ENCODE measurements at regions not wholly inside any gene's neighbourhood (a gene's known extent, or its start where the extent isn't known, plus 50 kb on each side); places are given as distances from the start of the nearest gene placed in this dataset.

DNA sequence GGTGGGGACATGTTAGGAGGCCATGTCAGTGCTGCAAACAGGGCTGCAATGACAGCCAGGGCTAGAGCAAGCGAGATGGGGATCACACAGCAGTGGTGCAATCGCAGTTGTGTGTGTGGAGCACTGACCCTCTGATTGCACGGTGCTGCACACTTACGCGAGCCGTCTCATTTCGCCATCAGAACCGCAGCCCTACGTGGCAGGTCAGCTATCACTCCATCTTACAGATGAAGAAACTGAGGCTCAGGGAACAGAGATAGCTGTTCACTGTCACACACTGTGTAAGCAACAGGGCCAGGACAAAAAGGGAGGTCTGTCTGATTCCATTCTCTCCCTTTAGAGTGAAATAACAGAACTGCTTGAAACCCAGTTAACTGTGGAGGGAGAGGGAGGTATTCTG, 104.8 kb upstream of the SLC45A1 start:
- no peak overlapping the region for H3K4me3 ChIP-seq
- H3K27me3 ChIP-seq, result no peaks in the 10 kb centered on the region
- no peak overlapping the region for H3K27ac ChIP-seq
- DNase-seq (ENCODE audit: low spot score in 2 of 2), result no peak
- peaks cover 0 to 19% of the 10 kb centered on the region in 2 donors for H3K4me1 ChIP-seq
- intact Hi-C loops (cut with DNase I), result no loop called here
- TF ChIP-seq, protein P1, sequence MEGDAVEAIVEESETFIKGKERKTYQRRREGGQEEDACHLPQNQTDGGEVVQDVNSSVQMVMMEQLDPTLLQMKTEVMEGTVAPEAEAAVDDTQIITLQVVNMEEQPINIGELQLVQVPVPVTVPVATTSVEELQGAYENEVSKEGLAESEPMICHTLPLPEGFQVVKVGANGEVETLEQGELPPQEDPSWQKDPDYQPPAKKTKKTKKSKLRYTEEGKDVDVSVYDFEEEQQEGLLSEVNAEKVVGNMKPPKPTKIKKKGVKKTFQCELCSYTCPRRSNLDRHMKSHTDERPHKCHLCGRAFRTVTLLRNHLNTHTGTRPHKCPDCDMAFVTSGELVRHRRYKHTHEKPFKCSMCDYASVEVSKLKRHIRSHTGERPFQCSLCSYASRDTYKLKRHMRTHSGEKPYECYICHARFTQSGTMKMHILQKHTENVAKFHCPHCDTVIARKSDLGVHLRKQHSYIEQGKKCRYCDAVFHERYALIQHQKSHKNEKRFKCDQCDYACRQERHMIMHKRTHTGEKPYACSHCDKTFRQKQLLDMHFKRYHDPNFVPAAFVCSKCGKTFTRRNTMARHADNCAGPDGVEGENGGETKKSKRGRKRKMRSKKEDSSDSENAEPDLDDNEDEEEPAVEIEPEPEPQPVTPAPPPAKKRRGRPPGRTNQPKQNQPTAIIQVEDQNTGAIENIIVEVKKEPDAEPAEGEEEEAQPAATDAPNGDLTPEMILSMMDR (IDR thresholded peaks at IDR 0.05), result no peak
- H3K36me3 ChIP-seq, result no peaks in the 10 kb centered on the region
- no peaks in the 10 kb centered on the region for H3K9me3 ChIP-seq

DNA sequence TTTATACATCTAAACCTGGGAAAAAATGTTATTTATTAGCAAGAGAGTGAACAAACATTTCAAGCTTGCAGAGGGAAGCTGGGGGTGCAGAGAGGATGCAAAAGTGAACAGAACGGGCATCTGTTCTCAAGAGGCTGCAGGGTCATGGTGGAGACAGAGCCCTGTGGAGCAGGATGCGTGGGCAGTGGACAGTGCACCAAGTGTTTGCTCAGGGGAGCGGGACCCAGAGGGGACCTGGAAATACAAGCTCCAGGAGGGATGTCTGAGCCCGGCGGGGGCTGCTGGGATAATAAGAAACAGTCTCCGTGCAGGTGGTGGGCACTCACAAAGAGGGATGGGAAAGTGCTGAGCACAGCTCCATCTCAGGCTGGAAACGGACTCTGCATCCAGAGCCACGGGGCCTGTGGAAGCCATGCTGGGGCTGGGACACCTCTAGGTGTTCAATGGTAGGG, 105.3 kb upstream of the SLC45A1 start:
- H3K27me3 ChIP-seq, result no peaks in the 10 kb centered on the region
- peaks cover 0 to 17% of the 10 kb centered on the region in 2 donors for H3K4me1 ChIP-seq
- intact Hi-C loops (cut with DNase I), result no loop called here
- DNase-seq (ENCODE audit: low spot score in 2 of 2), result no peak
- no peaks in the 10 kb centered on the region for H3K9me3 ChIP-seq
- no peak overlapping the region for H3K4me3 ChIP-seq
- H3K36me3 ChIP-seq, result no peaks in the 10 kb centered on the region
- peak overlapping the region; percentile 63 to 68 for H3K27ac ChIP-seq
- TF ChIP-seq, protein P1 (IDR thresholded peaks at IDR 0.05), result no peak

DNA sequence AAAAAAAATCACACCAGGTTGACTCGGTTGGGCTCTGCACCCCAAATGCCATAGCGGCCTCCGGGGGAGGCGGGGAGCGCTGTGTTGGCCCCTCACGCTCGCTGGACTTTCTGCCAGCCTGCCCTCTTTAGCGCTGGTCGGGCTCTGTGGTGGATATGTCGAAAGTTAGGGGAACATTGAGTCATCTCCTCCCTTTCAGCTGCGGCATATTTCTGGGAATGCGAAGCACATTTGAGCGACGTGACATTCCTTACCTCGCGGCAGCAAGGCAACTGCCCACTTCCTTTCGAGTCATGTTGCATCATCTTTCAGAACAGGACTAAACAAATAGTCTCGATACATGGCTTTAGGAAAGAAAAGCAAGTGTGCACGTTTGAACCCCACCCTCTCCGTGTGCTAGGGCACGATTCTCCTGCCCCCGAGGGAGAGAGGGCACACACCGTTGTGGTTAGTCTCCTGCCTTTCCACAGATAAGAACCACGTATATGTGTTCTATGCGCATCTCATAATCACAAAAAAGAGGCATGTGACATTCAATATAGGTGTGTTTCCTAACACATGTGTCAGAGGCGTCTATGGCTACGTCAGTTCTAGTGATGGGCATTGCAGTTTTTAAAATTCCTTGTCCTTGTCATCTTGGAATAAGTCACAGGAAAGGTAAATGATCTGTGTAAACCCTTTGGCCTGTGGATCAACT, 105.9 kb upstream of the SLC45A1 start:
- H3K4me3 ChIP-seq, result no peak overlapping the region
- intact Hi-C loops (cut with DNase I), result no loop called here

DNA sequence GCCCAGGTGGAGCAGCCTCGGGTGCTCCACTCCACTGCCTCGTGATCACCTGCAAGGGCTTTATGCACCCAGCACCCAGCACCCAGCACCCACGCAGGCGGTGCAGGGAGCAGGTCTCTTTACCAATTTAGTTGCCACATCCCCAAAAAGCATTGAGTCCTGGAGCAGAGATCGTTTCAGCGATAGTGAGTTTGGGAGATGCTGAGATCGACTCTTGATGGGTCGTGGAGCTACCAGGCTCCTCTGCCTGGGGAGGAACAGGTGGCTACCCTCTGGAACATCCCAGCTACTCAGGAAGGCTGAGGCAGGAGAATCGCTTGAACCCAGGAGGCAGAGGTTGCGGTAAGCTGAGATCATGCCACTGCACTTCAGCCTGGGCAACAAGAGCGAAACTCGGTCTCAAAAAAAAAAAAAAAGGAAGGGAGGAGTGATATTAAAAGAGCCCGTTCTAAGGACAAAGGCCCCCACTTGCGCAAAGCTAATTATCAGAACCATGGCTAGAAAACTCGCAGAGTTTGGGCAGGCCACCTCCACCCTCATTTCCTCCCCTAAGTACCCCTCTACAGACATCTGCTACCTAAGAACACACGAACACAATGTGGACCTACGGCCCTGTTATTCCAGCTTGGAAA, 106.5 kb upstream of the SLC45A1 start:
- TF ChIP-seq, protein P1 (IDR thresholded peaks at IDR 0.05), result no peak
- H3K27ac ChIP-seq, result peak overlapping the region; percentile 68 to 72
- intact Hi-C loops (cut with DNase I), result no loop called here
- no peak for DNase-seq (ENCODE audit: low spot score in 2 of 2)
- peaks cover 0 to 8% of the 10 kb centered on the region in 2 donors for H3K4me1 ChIP-seq
- no peaks in the 10 kb centered on the region for H3K27me3 ChIP-seq
- H3K36me3 ChIP-seq, result no peaks in the 10 kb centered on the region
- H3K4me3 ChIP-seq, result no peak overlapping the region
- no peaks in the 10 kb centered on the region for H3K9me3 ChIP-seq

More for the DNA sequence above, 105.9 kb upstream of the SLC45A1 start:
- peak; percentile 56 to 88 for DNase-seq (ENCODE audit: low spot score in 2 of 2)
- TF ChIP-seq, protein P1 (IDR thresholded peaks at IDR 0.05), result no peak
- H3K9me3 ChIP-seq, result no peaks in the 10 kb centered on the region
- peaks cover 0 to 15% of the 10 kb centered on the region in 2 donors for H3K4me1 ChIP-seq
- H3K27ac ChIP-seq, result peak overlapping the region; percentile 68 to 72
- H3K36me3 ChIP-seq, result no peaks in the 10 kb centered on the region
- no peaks in the 10 kb centered on the region for H3K27me3 ChIP-seq

DNA sequence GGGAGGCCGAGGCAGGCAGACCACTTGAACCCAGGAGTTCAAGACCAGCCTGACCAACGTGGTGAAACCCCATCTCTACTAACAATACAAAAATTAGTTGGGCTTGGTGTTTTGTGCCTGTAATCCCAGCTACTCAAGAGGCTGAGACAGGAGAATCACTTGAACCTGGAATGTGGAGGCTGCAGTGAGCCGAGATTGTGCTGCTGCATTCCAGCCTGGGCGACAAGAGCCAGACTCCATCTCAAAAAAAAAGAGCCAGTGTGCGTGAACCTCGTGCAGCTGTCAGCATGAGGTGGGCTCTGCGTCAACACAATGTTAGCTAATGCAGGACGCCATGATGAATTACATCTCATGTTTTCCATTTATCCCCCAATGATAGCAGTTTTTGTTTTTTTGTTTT, 110.7 kb upstream of the SLC45A1 start:
- H3K27me3 ChIP-seq, result no peaks in the 10 kb centered on the region
- intact Hi-C loops (cut with DNase I), result no loop called here
- no peak for DNase-seq (ENCODE audit: low spot score in 2 of 2)
- peaks cover 3 to 29% of the 10 kb centered on the region in 2 donors for H3K4me1 ChIP-seq
- TF ChIP-seq, protein P1 (IDR thresholded peaks at IDR 0.05), result no peak
- no peak overlapping the region for H3K4me3 ChIP-seq
- H3K36me3 ChIP-seq, result no peaks in the 10 kb centered on the region
- no peaks in the 10 kb centered on the region for H3K9me3 ChIP-seq
- no peak overlapping the region for H3K27ac ChIP-seq
